ENCODE measurements at regions not wholly inside any gene's neighbourhood (a gene's known extent, or its start where the extent isn't known, plus 50 kb on each side); places are given as distances from the start of the nearest gene placed in this dataset.

- no peak for DNase-seq
These were observed 85.7 kb upstream of the APCDD1 start for GRCh38 chr18:10368456-10369453.

- no peak for DNase-seq
These were observed 83.7 kb upstream of the APCDD1 start for GRCh38 chr18:10370716-10371115.

DNA sequence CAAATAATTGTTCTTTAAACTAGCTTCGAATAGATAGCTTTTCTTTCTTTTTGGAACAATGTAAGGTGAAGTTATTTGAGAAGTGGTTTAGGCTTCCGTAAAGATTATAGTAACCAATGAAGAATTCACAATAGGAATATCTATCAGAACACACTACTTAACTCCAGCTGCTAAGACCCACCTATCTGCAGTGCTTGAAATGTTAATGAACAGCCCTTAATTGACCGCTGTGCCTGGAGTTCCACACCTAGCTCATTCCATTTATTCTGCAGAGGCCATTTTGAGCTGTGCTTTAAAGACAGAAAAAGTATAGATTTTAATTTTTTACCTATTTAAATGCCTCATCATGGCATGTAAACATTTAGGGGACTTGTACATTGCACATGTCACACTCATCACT, 83.3 kb upstream of the APCDD1 start:
- DNase-seq = no peak

GRCh38 chr18:10374195-10374594, 80.2 kb upstream of the APCDD1 start:
- DNase-seq = no peak

DNA sequence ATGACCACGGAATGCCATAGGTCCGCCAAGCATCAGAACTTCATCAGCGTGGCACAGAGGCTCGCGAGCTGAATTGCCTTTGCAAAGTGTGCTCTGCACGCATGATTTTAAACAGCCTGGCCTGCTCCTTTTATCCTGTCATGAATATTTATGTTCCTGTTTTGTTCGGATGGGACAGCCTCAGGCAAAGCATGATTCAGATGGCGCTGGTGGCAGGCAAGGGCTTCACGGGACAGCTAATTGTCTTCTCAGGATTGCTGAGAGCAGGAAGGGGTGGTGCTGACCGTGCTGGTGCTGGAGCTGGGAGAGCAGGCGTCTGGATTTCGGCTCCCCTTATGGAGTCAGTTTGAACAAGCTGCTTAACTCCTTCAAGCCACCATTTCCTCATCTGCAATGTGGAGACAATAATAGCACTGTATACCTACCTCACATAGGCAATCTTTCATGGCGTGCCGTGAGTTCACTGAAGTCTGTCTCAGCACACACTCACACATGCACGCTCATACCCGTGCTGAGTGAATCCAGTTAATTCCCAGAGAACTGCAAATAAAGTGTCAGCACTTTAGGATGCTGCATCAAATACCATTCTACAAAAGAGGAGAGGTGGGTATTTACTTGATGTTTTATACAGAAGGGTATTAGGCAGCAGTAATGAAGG, 79.7 kb upstream of the APCDD1 start:
- no peak for DNase-seq

DNA sequence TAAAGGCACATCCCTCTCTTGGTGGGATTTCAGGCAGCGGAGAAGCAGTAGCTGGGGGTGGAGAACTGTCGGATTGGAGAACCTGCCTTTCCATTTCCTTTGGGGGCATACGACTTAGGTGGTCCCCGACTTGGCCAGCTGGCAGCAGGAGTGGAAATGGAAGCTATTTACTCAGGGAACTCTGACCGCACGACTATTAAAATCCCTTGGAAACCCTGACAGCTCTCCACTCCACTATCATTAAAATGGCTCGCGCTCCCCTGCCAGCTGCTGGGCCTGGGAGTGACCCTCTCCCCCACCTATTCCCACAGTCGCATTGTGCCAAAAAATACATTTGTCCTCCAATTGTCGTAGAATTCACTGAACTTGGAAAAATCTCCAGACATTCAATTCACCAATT, 77.7 kb upstream of the APCDD1 start:
- DNase-seq = no peak

- DNase-seq = no peak
These were observed 76.5 kb upstream of the APCDD1 start for GRCh38 chr18:10377956-10378355.

- DNase-seq = no peak
These were observed 75.6 kb upstream of the APCDD1 start for GRCh38 chr18:10378688-10379420.

GRCh38 chr18:10379522-10379921, 74.9 kb upstream of the APCDD1 start:
- no peak for DNase-seq

DNA sequence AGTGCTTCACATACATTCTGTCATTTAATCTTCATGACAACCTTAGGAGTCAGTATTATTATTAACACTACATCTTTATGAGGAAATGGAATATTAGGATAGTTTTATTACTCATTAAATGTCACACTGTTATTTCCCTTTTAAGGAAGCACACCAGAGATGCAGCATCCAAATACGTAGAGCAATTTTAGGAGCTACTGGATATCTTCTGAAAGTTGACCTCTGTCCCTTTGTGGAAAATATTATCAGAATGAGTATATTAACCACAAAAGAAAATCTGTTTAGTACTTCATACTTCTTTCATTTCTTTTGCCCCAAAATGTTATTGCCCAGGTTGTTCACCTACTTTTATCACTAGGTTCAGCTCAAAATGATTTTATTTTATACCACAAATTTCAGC, 72.9 kb upstream of the APCDD1 start:
- DNase-seq = no peak

GRCh38 chr18:10381951-10382350, 72.5 kb upstream of the APCDD1 start:
- DNase-seq = peak in 1 of 2 experiments; percentile 48

GRCh38 chr18:10386049-10386448, 68.4 kb upstream of the APCDD1 start:
- DNase-seq = no peak

DNA sequence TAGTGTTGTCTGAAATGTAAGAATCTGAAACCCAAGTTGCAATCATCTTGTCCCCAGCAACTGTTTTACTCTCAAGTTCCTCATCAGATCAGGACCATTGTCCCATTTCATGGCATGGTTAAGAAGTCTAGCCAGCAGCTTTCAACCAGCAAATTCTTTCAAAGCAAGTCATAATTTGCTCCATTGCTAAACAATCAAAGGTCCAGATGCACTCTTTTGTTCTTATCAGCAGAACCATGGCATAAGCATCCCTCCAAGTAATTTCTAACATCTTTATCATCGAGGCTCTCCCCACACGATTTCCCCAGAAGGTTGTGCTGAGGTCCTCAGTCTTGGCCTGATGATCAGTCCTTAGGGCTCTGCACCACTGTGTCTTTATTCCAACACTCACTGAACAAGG, 67.5 kb upstream of the APCDD1 start:
- DNase-seq = peak in 1 of 2 experiments; percentile 24

GRCh38 chr18:10387399-10387798, 67.0 kb upstream of the APCDD1 start:
- DNase-seq = peak; percentile 24 to 79

DNA sequence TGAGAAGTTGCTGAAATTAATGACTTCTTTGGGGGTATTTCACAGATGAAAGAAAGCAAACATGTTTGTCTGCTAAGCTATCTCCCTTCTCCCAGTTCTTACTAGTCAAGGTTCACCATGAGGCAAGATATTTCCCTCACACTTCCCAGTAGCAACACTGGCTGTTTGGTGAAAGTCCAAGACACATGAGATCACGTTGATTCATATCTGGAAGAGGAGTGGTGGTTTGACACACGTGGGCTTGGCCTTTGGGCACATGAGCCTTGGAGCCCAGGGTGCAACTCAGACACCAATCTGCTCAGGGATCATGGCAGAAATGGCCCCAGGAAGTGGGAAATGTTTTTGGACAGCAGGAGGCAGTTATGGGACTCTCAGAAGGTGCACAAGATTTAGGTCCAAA, 66.1 kb upstream of the APCDD1 start:
- no peak for DNase-seq

DNA sequence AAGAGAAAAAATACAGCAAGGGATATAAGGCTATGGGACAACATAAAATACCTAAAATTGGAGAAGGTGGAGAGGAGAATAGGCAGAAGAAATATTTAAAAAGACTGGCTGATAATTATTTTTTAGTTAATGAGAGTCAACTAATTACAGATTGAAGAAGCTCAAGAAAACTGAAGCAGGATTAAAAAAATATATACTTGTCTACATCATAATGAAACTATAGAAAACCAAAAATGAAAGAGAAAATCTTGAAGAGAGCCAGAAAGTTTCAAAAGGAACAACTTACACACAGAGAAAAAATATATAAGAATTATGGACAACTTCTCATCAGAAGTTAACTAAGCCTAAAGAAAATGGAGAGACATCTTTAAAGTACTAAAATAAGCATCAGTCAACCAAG, 62.9 kb upstream of the APCDD1 start:
- DNase-seq = no peak

DNA sequence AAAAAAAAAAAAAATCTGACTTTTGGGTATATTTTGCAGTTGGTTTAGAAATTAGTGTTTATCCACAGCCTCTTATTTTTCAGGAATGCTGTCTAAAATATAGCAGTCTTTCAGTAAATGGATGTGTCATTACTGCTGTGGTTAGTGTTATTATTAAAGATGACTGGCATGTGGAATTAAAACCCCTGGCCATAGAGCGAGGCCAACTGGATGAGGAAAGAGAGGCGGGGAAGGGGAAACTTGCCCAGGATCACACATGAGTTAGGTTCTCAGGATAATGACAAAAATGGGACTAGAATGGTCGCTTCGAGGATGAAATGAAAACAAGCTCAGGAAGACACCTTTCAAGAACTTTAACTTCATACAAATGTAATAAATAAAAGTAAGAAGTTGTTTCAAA, 57.4 kb upstream of the APCDD1 start:
- peak in 1 of 2 experiments; percentile 22 for DNase-seq

- peak; percentile 89 to 96 for DNase-seq
These were observed 55.9 kb upstream of the APCDD1 start for GRCh38 chr18:10398571-10398970.

GRCh38 chr18:10399465-10399864, 55.0 kb upstream of the APCDD1 start:
- DNase-seq = no peak

- DNase-seq = no peak
These were observed 53.7 kb upstream of the APCDD1 start for GRCh38 chr18:10400534-10401307.

GRCh38 chr18:10401521-10401920, 52.9 kb upstream of the APCDD1 start:
- no peak for DNase-seq

- no peak for DNase-seq
These were observed 52.5 kb upstream of the APCDD1 start for GRCh38 chr18:10401930-10402329.
